GM21390 (cell line): ENCODE measurements at regions not wholly inside any gene's neighbourhood (a gene's known extent, or its start where the extent isn't known, plus 50 kb on each side); places are given as distances from the start of the nearest gene placed in this dataset.
A peak's percentile ranks its signal among the peaks of the same experiment; 100 is the strongest.

Experiments used
- ATAC-seq: cut with Tn5 transposase; IDR thresholded peaks from one replicate; pipeline ENCODE4 v1.9.1; 2021; ENCODE audit not compliant: unreplicated experiment

GRCh38 chr7:155360495-155361345 is 63.0 kb downstream of the INSIG1 start:
- no peak for ATAC-seq

- ATAC-seq = no peak
Measured at GRCh38 chr7:155361346-155361680, 63.6 kb downstream of the INSIG1 start.

DNA sequence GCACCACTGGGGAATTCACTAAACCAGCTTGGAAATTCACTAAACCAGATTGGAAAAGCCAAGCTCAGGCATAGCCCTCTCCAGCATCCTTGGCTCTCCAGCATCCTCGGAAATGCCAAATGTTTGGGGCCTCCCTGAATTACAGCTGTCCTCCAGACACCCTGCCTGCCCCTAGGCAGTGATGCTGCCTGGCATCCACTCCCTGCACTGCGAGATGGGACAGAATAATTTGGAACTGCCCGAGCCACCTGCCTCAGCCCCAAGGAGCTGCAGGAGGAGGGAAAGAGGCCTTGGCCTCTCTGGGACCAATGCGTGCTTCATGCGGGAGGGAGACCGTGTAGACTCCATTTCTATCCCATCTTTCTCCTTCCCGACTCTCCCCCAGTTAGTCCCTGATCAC is 64.3 kb downstream of the INSIG1 start:
- no peak for ATAC-seq

DNA sequence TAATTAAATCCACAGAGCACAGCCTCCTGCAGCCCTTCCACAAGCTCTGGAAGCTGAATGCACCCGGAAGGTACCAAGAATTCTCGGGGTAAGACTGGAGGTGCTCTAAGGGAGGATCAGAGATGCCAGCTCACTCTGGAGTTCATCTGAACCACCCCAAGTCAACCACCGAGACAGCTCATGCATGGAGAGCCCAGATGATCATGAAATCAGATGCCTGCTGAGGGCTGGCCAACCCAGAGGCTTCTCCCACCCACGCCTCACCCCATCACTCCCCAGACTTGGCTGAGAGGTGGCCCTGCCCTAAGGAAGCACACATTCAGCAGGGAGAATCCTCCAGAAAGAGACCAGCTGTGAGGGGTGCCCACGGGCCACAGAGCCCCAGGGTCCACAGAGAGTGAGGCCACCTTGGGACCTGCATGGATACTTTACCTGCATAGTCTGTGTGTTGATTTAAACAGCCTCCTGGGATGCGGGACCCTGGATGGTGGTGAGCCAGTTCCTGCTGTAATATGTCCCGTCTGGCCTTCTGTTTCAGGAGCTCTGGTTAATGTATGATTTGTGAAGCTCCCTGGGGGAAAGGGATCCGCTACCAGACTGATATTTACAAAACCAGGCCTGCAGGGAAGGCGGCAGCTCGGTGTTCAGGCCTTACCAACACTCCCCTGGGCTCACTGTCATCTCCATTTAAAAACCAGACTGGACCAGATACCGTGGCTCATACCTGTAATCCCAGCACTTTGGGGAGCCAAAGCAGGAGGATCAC is 64.9 kb downstream of the INSIG1 start:
- no peak for ATAC-seq

DNA sequence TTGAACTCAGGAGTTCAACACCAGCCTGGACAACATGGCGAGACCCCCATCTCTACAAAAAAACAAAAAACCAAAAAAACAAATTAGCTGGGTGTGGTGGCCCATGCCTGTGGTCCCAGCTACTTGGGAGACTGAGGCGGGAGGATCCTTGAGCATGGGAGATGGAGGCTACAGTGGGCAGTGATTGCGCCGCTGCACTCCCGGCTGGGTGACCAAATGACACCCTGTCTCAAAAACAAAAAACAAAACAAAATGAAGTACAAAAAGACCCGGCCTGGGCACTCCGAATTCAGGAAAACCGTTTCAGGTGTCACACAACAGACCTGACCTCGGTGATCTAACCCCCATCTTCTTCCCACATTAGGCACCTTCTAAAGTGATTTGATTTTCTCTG is 65.5 kb downstream of the INSIG1 start:
- ATAC-seq = no peak

DNA sequence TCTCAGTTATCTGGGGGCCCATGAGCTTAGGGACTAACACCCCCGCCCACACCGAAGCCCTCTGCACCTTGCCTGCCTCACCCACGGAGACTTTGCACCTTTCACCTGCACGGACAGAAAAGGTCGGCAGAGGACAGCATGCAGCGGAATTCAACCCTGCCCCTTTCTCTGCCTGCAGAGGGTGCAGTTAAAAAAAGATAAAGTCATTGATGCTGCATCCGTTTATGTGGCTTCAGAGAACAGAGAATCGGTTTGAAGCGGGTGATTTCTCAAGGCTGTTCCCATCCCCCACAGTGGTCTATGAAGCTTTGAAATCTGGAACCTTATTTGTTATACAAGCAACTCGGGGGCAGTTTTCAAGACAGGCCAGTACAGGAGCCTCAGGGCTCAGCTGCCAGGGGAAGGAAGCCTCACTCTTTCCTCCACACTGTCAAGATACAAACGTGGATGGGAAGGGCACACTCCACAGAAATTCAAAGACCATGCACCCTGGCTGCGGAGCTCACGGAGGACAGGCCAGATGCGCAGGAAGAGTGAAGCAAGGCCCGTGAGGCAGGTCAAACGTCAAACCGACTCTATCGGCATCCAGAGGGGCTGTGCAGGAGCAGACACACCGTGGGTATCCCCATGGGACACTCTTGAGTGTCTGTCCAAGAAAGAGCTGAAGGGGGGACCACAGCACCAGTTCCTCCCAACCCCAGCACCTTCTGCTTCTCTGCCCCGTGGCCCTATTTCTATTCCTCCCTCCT is 66.3 kb downstream of the INSIG1 start:
- ATAC-seq = no peak

DNA sequence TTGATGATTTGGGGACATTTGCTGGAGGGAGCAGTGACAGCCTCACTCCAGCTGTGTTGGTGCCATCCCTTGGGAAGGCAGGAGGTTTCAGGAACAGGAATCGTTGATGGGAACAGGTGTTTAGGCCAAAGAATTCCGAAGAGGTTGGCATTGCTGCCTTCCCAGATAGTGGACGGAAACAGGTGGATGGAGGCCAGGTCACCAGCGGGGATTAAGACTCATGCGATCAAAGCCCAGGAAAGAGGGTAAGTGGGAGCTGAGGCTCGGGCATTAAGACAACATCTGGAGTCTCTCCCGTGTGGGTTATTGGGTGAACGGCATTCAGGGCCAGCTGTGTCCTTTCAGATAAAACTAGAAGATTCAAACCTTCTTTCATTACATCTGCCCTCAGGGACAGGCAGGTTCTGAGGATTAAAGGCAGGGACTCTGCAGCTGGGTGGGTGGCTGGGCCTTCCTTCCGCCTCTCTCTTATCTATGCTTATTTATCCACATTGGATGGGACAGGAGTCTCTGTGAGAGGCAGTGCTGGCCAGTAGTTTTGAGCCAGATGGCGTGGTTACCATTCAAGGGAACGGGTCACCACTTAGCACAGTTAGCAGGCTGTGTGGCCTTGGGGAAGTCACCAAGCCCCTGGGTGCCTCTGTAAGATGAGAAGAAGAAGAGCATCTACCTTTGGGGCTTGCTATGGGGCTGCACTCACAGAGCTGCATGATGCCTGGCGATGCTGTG is 67.6 kb downstream of the INSIG1 start:
- ATAC-seq = no peak

GRCh38 chr7:155368894-155369600 is 71.4 kb downstream of the INSIG1 start:
- no peak for ATAC-seq

- ATAC-seq = no peak
Measured at GRCh38 chr7:155369766-155370165, 72.1 kb downstream of the INSIG1 start.

DNA sequence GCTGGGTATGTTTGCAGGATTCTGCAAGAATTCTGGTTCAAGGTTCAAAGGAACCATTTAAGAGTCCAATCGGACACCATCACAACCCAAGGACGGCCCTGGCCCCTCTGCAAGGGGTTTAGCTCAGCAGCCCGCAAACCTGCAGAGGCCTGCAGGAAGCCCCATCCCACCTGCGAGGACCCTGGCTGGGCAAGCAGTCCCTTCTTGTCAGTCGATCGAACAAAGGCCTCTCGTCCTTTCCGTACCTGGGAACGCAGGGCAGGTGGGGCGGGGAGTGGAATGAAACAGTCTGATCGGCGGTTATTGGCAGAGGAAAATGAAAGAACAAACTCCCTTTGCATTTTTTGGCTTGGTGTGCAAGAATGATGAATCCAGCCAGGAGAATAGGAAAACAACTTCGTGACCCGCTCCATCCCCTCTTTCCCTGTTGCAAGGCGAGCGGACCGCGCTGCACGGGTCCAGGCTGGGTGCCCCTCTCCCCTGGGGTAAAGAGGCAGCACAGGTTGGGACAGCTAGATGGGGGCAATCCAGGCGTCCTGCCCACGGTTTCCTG is 73.7 kb downstream of the INSIG1 start:
- no peak for ATAC-seq

DNA sequence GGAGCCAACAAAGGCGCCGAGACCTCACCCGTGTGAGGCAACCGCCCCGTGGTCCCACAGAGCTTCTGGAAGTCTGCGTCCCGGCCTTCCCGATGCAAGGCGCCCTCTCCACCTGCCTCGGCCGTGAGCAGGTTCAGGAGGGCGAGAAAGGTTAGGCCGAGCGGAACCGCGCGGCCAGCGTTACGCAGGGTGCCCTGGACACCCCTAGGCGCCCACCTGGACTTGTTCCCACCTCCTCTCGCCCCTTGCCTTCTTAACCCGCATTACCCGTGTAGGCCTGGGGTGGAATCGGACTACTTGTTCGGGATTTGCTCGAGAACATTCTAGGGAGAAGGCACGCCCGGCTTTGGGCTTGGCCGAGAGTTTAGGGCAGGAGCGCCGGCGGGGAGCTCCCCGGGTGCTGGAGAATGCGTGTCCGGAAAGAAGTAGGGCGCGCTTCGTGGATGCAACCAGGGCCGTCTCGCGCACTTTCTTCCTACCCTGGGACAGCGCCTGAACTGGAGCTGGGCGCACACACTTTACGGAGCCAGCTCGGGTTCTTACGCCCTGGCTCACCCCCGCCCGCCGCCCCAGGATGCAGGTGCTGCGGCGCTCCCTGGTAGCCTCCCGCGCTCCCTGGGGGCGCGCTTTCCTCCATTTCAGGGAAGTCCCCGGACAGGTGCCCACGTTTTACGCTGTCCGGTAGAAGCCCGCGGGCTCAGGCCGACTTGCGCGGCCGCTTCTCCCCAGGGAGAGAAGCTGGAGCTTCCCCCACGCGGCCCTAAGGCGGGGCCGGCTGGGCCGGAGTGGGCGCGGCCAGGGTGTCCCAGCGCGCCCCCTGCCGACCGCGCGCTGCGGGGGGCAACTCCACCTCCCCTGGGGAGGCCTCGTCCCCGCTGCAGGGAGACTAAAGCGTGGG is 74.5 kb downstream of the INSIG1 start:
- peak; percentile 55 for ATAC-seq

DNA sequence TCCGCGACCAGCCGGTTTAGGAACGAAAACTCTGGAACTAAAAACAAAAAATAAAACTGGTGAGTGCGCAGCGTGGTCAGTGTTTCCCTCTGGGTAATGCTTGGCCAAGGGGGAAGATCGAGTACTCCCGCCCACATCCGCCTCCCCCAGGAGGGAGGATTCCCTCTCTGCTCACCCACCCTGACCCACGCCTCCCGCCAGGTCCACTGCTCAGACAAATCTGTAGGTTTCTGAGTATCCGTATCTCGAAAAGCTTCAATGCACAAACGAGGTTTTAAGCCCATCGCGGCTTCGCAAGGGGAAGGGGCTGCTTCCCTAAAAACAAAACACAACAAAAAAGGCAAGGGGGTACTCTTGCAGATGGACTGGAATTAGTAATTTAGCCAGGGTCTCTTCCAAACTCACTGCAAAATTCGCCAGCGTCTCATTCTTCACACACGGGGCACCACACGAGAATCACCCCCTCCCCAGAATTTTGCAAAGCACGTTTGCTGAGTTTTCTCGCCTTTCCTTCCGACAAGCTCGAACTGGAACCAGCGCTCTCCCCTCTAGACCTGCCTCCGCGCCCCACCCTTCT is 75.2 kb downstream of the INSIG1 start:
- ATAC-seq = no peak

- no peak for ATAC-seq
Measured at GRCh38 chr7:155373359-155374273, 75.9 kb downstream of the INSIG1 start.

GRCh38 chr7:155374276-155375252 is 76.9 kb downstream of the INSIG1 start:
- ATAC-seq = no peak

- no peak for ATAC-seq
Measured at GRCh38 chr7:155375337-155376277, 77.9 kb downstream of the INSIG1 start.
